Keratinocyte (primary cell): ENCODE measurements at regions not wholly inside any gene's neighbourhood (a gene's known extent, or its start where the extent isn't known, plus 50 kb on each side); places are given as distances from the start of the nearest gene placed in this dataset.

ENCODE experiments used
- DNase-seq: peaks from one replicate; pipeline ENCODE4 v3.0.0-alpha.2; 2011; ENCODE audit warnings: low read depth, missing footprints, low spot score
- FAIRE-seq: peaks from 2 replicates; lab custom pipeline; 2011; peaks lifted over from hg19 to GRCh38; lab: Jason Lieb, UNC
- H2AFZ ChIP-seq: 2 replicates; pipeline ENCODE4 v1.6.0; 2012; ENCODE audit warnings: low read length, control low read depth, inconsistent platforms; ENCODE audit not compliant: control insufficient read depth
- H3K27ac ChIP-seq: 2 replicates; pipeline ENCODE4 v1.5.1; 2011; ENCODE audit warnings: low read length; ENCODE audit not compliant: control insufficient read depth, insufficient read depth
- H3K27me3 ChIP-seq: 3 replicates; pipeline ENCODE4 v1.6.0; 2011; ENCODE audit warnings: low read length; ENCODE audit not compliant: control insufficient read depth, insufficient read depth; ENCODE audit errors: extremely low read depth
- H3K36me3 ChIP-seq, 2 experiments: 2 replicates in 1 of 2; 3 replicates in 1 of 2; pipeline ENCODE4 v1.5.1; 2011; ENCODE audit warnings: low read length in 2 of 2, mild to moderate bottlenecking in 1 of 2; ENCODE audit not compliant: control insufficient read depth in 2 of 2, insufficient read depth in 2 of 2; ENCODE audit errors: extremely low read depth in 1 of 2
- H3K4me1 ChIP-seq: 3 replicates; pipeline ENCODE4 v1.5.1; 2011; ENCODE audit warnings: low read length; ENCODE audit not compliant: control insufficient read depth, insufficient read depth; ENCODE audit errors: extremely low read depth
- H3K4me2 ChIP-seq: 3 replicates; pipeline ENCODE4 v1.6.0; 2011; ENCODE audit warnings: low read depth, low read length; ENCODE audit not compliant: control insufficient read depth, insufficient read depth; ENCODE audit errors: extremely low read depth
- H3K4me3 ChIP-seq, 3 experiments: fragments of 200-600 bp in 1 of 3; sonication (generic) in 1 of 3; 2 replicates in 2 of 3; 3 replicates in 1 of 3; pipeline ENCODE4 v1.5.1; 2011 to 2016; ENCODE audit warnings: low read length in 3 of 3, mild to moderate bottlenecking in 3 of 3, control low read depth in 2 of 3, inconsistent platforms in 1 of 3, low read depth in 1 of 3, mixed read lengths in 1 of 3, mixed run types in 1 of 3, moderate library complexity in 1 of 3; ENCODE audit not compliant: control insufficient read depth in 2 of 3, insufficient read depth in 2 of 3; ENCODE audit errors: extremely low read depth in 1 of 3
- H3K79me2 ChIP-seq: 2 replicates; pipeline ENCODE4 v1.6.0; 2012; ENCODE audit warnings: low read length; ENCODE audit not compliant: control insufficient read depth, insufficient read depth
- H3K9ac ChIP-seq: 3 replicates; pipeline ENCODE4 v1.6.0; 2011; ENCODE audit warnings: low read length; ENCODE audit not compliant: control insufficient read depth, insufficient read depth; ENCODE audit errors: extremely low read depth
- H3K9me1 ChIP-seq: 3 replicates; pipeline ENCODE4 v1.6.0; 2011; ENCODE audit warnings: low read length; ENCODE audit not compliant: control insufficient read depth, insufficient read depth; ENCODE audit errors: extremely low read depth
- H3K9me3 ChIP-seq: 2 replicates; pipeline ENCODE4 v1.5.1; 2012; ENCODE audit warnings: low read depth, low read length; ENCODE audit not compliant: control insufficient read depth
- H4K20me1 ChIP-seq: 3 replicates; pipeline ENCODE4 v1.6.0; 2011; ENCODE audit warnings: low read length; ENCODE audit not compliant: control insufficient read depth, insufficient read depth; ENCODE audit errors: extremely low read depth
- CTCF ChIP-seq, 3 experiments: IDR thresholded peaks in 1 of 3; conservative IDR thresholded peaks in 1 of 3; optimal IDR thresholded peaks in 1 of 3; 2 replicates in 2 of 3; 3 replicates in 1 of 3; pipeline versions ENCODE3 to v1.5.1; 2011; ENCODE audit warnings: low read length in 3 of 3, mild to moderate bottlenecking in 3 of 3, moderate library complexity in 2 of 3, control low read depth in 1 of 3, inconsistent platforms in 1 of 3; ENCODE audit not compliant: insufficient read depth in 2 of 3; ENCODE audit errors: extremely low read depth in 1 of 3
- EZH2 ChIP-seq: IDR thresholded peaks from one replicate; pipeline ENCODE4 v1.6.1; 2012; ENCODE audit warnings: inconsistent platforms, mild to moderate bottlenecking, low read length, moderate library complexity
- dilution Hi-C: fragments of 300-500 bp; cut with MboI; formaldehyde crosslinking; loops from one replicate; pipeline ENCODE4 v1.7.0; 2020; ENCODE audit warnings: low sequenced_read_pairs; ENCODE audit not compliant: extremely low pct_ligation_motif_present

- no peak for DNase-seq
- TF ChIP-seq EZH2 (no peak), CTCF (optimal IDR thresholded peaks at IDR 0.05 in 1 of 3, IDR thresholded peaks at IDR 0.05 in 1 of 3, conservative IDR thresholded peaks at IDR 0.05 in 1 of 3; ENCODE audit: extremely low read depth in 1 of 3, insufficient read depth in 2 of 3, low read length in 3 of 3) (no peak)
- dilution Hi-C loops, result no loop called here
- no peak overlapping the region for H3K4me3 ChIP-seq
- no peak overlapping the region for H3K27ac ChIP-seq
- H3K9ac ChIP-seq, result no peak overlapping the region
- peak overlapping the region; percentile 46 for H3K4me2 ChIP-seq
- H3K4me1 ChIP-seq, result peaks cover 3% of the 10 kb centered on the region
- no peaks in the 10 kb centered on the region for H3K9me1 ChIP-seq
- H3K36me3 ChIP-seq, result no peaks in the 10 kb centered on the region
- H4K20me1 ChIP-seq, result no peaks in the 10 kb centered on the region
- H3K79me2 ChIP-seq, result no peaks in the 10 kb centered on the region
- H3K27me3 ChIP-seq, result no peaks in the 10 kb centered on the region
- H2AFZ ChIP-seq, result no peak overlapping the region
- no peak for FAIRE-seq
- no peaks in the 10 kb centered on the region for H3K9me3 ChIP-seq
These were observed 204.9 kb upstream of the NPSR1 start for GRCh38 chr7:34453150-34453549.

GRCh38 chr7:34454381-34454780 is 203.6 kb upstream of the NPSR1 start:
- no peak overlapping the region for H3K27ac ChIP-seq
- no peaks in the 10 kb centered on the region for H3K9me1 ChIP-seq
- H3K79me2 ChIP-seq, result no peaks in the 10 kb centered on the region
- no peaks in the 10 kb centered on the region for H3K36me3 ChIP-seq
- TF ChIP-seq CTCF (optimal IDR thresholded peaks at IDR 0.05 in 1 of 3, IDR thresholded peaks at IDR 0.05 in 1 of 3, conservative IDR thresholded peaks at IDR 0.05 in 1 of 3; ENCODE audit: extremely low read depth in 1 of 3, insufficient read depth in 2 of 3, low read length in 3 of 3) (no peak), EZH2 (no peak)
- no peaks in the 10 kb centered on the region for H3K27me3 ChIP-seq
- no peak overlapping the region for H3K9ac ChIP-seq
- no peak overlapping the region for H3K4me2 ChIP-seq
- H3K4me3 ChIP-seq, result no peak overlapping the region
- no peak for DNase-seq
- no peaks in the 10 kb centered on the region for H4K20me1 ChIP-seq
- dilution Hi-C loops, result no loop called here
- no peak overlapping the region for H2AFZ ChIP-seq
- H3K9me3 ChIP-seq, result no peaks in the 10 kb centered on the region
- peaks cover 3% of the 10 kb centered on the region for H3K4me1 ChIP-seq
- FAIRE-seq, result no peak
